HG03432 (cell line): ENCODE measurements at regions not wholly inside any gene's neighbourhood (a gene's known extent, or its start where the extent isn't known, plus 50 kb on each side); places are given as distances from the start of the nearest gene placed in this dataset.

ENCODE experiments used
- ATAC-seq: cut with Tn5 transposase; IDR thresholded peaks from one replicate; pipeline ENCODE4 v1.9.1; 2021; ENCODE audit warnings: mild to moderate bottlenecking, moderate library complexity; ENCODE audit not compliant: unreplicated experiment

- no peak for ATAC-seq
Observed at GRCh38 chr4:13892739-13893105, 265.2 kb upstream of the BOD1L1 start.

GRCh38 chr4:13893211-13893610, 265.7 kb upstream of the BOD1L1 start:
- no peak for ATAC-seq

GRCh38 chr4:13893987-13894386, 266.5 kb upstream of the BOD1L1 start:
- ATAC-seq = no peak

- no peak for ATAC-seq
Observed at GRCh38 chr4:13900780-13901179, 273.3 kb upstream of the BOD1L1 start.

GRCh38 chr4:13902146-13902545, 274.6 kb upstream of the BOD1L1 start:
- ATAC-seq = no peak

GRCh38 chr4:13903061-13903460, 275.5 kb upstream of the BOD1L1 start:
- no peak for ATAC-seq

- ATAC-seq = no peak
Observed at GRCh38 chr4:13903901-13904300, 276.4 kb upstream of the BOD1L1 start.

- ATAC-seq = no peak
Observed at GRCh38 chr4:13905543-13905942, 278.0 kb upstream of the BOD1L1 start.

GRCh38 chr4:13906727-13907126, 279.2 kb upstream of the BOD1L1 start:
- no peak for ATAC-seq

- ATAC-seq = peak; percentile 47
Observed at GRCh38 chr4:13907255-13907751, 279.8 kb upstream of the BOD1L1 start.

- no peak for ATAC-seq
Observed at GRCh38 chr4:13908455-13908854, 280.9 kb upstream of the BOD1L1 start.

GRCh38 chr4:13910556-13910955, 283.0 kb upstream of the BOD1L1 start:
- no peak for ATAC-seq

- ATAC-seq = no peak
Observed at GRCh38 chr4:13911256-13911655, 283.7 kb upstream of the BOD1L1 start.

- ATAC-seq = no peak
Observed at GRCh38 chr4:13912436-13912925, 285.0 kb upstream of the BOD1L1 start.

GRCh38 chr4:13912966-13913365, 285.4 kb upstream of the BOD1L1 start:
- no peak for ATAC-seq

GRCh38 chr4:13917015-13917414, 289.5 kb upstream of the BOD1L1 start:
- ATAC-seq = no peak

- ATAC-seq = no peak
Observed at GRCh38 chr4:13918110-13918509, 290.6 kb upstream of the BOD1L1 start.

GRCh38 chr4:13918991-13919441, 291.5 kb upstream of the BOD1L1 start:
- ATAC-seq = no peak

- ATAC-seq = no peak
Observed at GRCh38 chr4:13920111-13920875, 292.8 kb upstream of the BOD1L1 start.

- no peak for ATAC-seq
Observed at GRCh38 chr4:13920901-13921300, 293.4 kb upstream of the BOD1L1 start.

GRCh38 chr4:13921805-13922204, 294.3 kb upstream of the BOD1L1 start:
- no peak for ATAC-seq

GRCh38 chr4:13922459-13922858, 294.9 kb upstream of the BOD1L1 start:
- no peak for ATAC-seq
